ENCODE measurements at regions not wholly inside any gene's neighbourhood (a gene's known extent, or its start where the extent isn't known, plus 50 kb on each side); places are given as distances from the start of the nearest gene placed in this dataset.
"Not testable (repeated sequence)": the region's sequence is repeated elsewhere in the genome, so short reads cannot be mapped to it uniquely, and the experiment has no call there.

GRCh38 chr5:21521157-21521556 is 1332.0 kb downstream of the CDH12 start:
- H3K4me2 ChIP-seq (ENCODE audit: insufficient read depth, low read length); H3K9me3 ChIP-seq (ENCODE audit: insufficient read depth, low read length, severe bottlenecking); H3K4me3 ChIP-seq (ENCODE audit: low read depth in 1 of 2, low read length in 2 of 2); DNase-seq; ATAC-seq (ENCODE audit: insufficient read depth, low read depth); H3K27me3 ChIP-seq (ENCODE audit: insufficient read depth, low read length, poor library complexity); H2AFZ ChIP-seq (ENCODE audit: low read depth, low read length); H3K9ac ChIP-seq (ENCODE audit: low read depth, low read length); H3K4me1 ChIP-seq (ENCODE audit: insufficient read depth, low read length); H4K20me1 ChIP-seq (ENCODE audit: insufficient read depth, low read length); H3K27ac ChIP-seq (ENCODE audit: low read length); H3K79me2 ChIP-seq (ENCODE audit: insufficient read depth, low read length); H3K36me3 ChIP-seq (ENCODE audit: insufficient read depth, low read length): not testable (repeated sequence)

GRCh38 chr5:21496926-21497325 is 1356.2 kb downstream of the CDH12 start:
- H3K27ac ChIP-seq (ENCODE audit: low read length); H3K4me1 ChIP-seq (ENCODE audit: insufficient read depth, low read length); H3K9me3 ChIP-seq (ENCODE audit: insufficient read depth, low read length, severe bottlenecking); DNase-seq; H3K36me3 ChIP-seq (ENCODE audit: insufficient read depth, low read length); H3K79me2 ChIP-seq (ENCODE audit: insufficient read depth, low read length); H3K9ac ChIP-seq (ENCODE audit: low read depth, low read length); H4K20me1 ChIP-seq (ENCODE audit: insufficient read depth, low read length); H3K4me2 ChIP-seq (ENCODE audit: insufficient read depth, low read length); H2AFZ ChIP-seq (ENCODE audit: low read depth, low read length); H3K4me3 ChIP-seq (ENCODE audit: low read depth in 1 of 2, low read length in 2 of 2); ATAC-seq (ENCODE audit: insufficient read depth, low read depth); H3K27me3 ChIP-seq (ENCODE audit: insufficient read depth, low read length, poor library complexity): not testable (repeated sequence)

GRCh38 chr5:21496056-21496455 is 1357.1 kb downstream of the CDH12 start:
- not testable (repeated sequence) for ATAC-seq (ENCODE audit: insufficient read depth, low read depth); DNase-seq; H3K9ac ChIP-seq (ENCODE audit: low read depth, low read length)

DNA sequence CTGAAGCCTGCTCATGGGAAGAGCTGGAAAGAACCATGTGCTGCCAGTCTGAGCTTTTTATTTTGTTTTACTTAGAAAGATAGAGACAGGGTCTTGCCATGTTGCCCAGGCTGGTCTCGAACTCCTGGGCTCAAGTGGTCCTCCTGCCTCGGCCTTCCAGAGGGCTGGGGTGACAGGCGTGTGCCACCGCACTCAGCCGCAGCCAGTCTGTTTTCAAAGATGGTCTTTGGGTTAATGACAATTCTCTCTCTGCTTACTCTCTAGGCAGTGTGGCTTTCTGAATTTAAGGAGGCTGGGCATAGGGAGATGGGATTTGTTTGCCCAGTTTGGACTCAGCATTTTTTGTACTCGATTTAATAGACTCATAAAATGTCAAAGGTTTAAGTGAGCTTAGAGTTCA is 1357.9 kb downstream of the CDH12 start:
- H3K36me3 ChIP-seq (ENCODE audit: insufficient read depth, low read length): peaks cover 11% of the 10 kb centered on the region
- not testable (repeated sequence) for H3K4me2 ChIP-seq (ENCODE audit: insufficient read depth, low read length); H3K79me2 ChIP-seq (ENCODE audit: insufficient read depth, low read length); H3K4me3 ChIP-seq (ENCODE audit: low read depth in 1 of 2, low read length in 2 of 2); H4K20me1 ChIP-seq (ENCODE audit: insufficient read depth, low read length); H3K27ac ChIP-seq (ENCODE audit: low read length); ATAC-seq (ENCODE audit: insufficient read depth, low read depth); H3K9ac ChIP-seq (ENCODE audit: low read depth, low read length); H3K27me3 ChIP-seq (ENCODE audit: insufficient read depth, low read length, poor library complexity); H2AFZ ChIP-seq (ENCODE audit: low read depth, low read length); DNase-seq; H3K4me1 ChIP-seq (ENCODE audit: insufficient read depth, low read length); H3K9me3 ChIP-seq (ENCODE audit: insufficient read depth, low read length, severe bottlenecking)

More at GRCh38 chr5:21496056-21496455, 1357.1 kb downstream of the CDH12 start:
- not testable (repeated sequence) for H3K4me1 ChIP-seq (ENCODE audit: insufficient read depth, low read length); H3K4me3 ChIP-seq (ENCODE audit: low read depth in 1 of 2, low read length in 2 of 2); H3K27me3 ChIP-seq (ENCODE audit: insufficient read depth, low read length, poor library complexity); H3K4me2 ChIP-seq (ENCODE audit: insufficient read depth, low read length); H2AFZ ChIP-seq (ENCODE audit: low read depth, low read length); H3K27ac ChIP-seq (ENCODE audit: low read length); H3K9me3 ChIP-seq (ENCODE audit: insufficient read depth, low read length, severe bottlenecking); H3K79me2 ChIP-seq (ENCODE audit: insufficient read depth, low read length); H4K20me1 ChIP-seq (ENCODE audit: insufficient read depth, low read length)
- H3K36me3 ChIP-seq (ENCODE audit: insufficient read depth, low read length): peaks cover 11% of the 10 kb centered on the region

DNA sequence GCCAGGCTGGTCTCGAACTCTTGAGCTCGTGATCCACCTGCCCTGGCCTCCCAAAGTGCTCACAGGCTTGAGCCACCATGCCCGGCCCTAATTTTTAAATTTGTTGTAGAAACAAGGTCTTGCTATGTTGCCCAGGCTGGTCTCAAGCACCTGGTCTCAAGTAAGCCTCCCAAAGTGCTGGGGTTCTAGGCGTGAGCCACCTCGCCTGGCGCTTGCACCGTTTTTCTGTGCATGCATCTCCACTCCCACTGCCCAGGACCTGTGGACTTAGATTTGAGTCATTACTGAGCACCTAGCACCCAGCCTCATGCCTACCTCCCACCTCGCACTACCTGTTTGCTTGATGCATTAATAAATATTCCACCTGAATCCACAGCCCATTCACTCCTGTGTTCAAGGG is 1359.1 kb downstream of the CDH12 start:
- H3K79me2 ChIP-seq (ENCODE audit: insufficient read depth, low read length); H3K27me3 ChIP-seq (ENCODE audit: insufficient read depth, low read length, poor library complexity); H3K9me3 ChIP-seq (ENCODE audit: insufficient read depth, low read length, severe bottlenecking); DNase-seq; H3K27ac ChIP-seq (ENCODE audit: low read length); H4K20me1 ChIP-seq (ENCODE audit: insufficient read depth, low read length); H2AFZ ChIP-seq (ENCODE audit: low read depth, low read length); H3K9ac ChIP-seq (ENCODE audit: low read depth, low read length); H3K4me3 ChIP-seq (ENCODE audit: low read depth in 1 of 2, low read length in 2 of 2); H3K4me1 ChIP-seq (ENCODE audit: insufficient read depth, low read length); ATAC-seq (ENCODE audit: insufficient read depth, low read depth); H3K4me2 ChIP-seq (ENCODE audit: insufficient read depth, low read length): not testable (repeated sequence)
- peaks cover 11% of the 10 kb centered on the region for H3K36me3 ChIP-seq (ENCODE audit: insufficient read depth, low read length)

GRCh38 chr5:21491182-21491581 is 1362.0 kb downstream of the CDH12 start:
- not testable (repeated sequence) for ATAC-seq (ENCODE audit: insufficient read depth, low read depth); H3K27me3 ChIP-seq (ENCODE audit: insufficient read depth, low read length, poor library complexity); H3K4me3 ChIP-seq (ENCODE audit: low read depth in 1 of 2, low read length in 2 of 2); H3K79me2 ChIP-seq (ENCODE audit: insufficient read depth, low read length); DNase-seq; H3K9ac ChIP-seq (ENCODE audit: low read depth, low read length); H3K9me3 ChIP-seq (ENCODE audit: insufficient read depth, low read length, severe bottlenecking); H3K4me2 ChIP-seq (ENCODE audit: insufficient read depth, low read length); H2AFZ ChIP-seq (ENCODE audit: low read depth, low read length); H3K4me1 ChIP-seq (ENCODE audit: insufficient read depth, low read length); H4K20me1 ChIP-seq (ENCODE audit: insufficient read depth, low read length); H3K36me3 ChIP-seq (ENCODE audit: insufficient read depth, low read length); H3K27ac ChIP-seq (ENCODE audit: low read length)

GRCh38 chr5:21488828-21489227 is 1364.3 kb downstream of the CDH12 start:
- H2AFZ ChIP-seq (ENCODE audit: low read depth, low read length); H3K4me2 ChIP-seq (ENCODE audit: insufficient read depth, low read length); H3K36me3 ChIP-seq (ENCODE audit: insufficient read depth, low read length); ATAC-seq (ENCODE audit: insufficient read depth, low read depth); H3K4me1 ChIP-seq (ENCODE audit: insufficient read depth, low read length); H3K4me3 ChIP-seq (ENCODE audit: low read depth in 1 of 2, low read length in 2 of 2); H3K27ac ChIP-seq (ENCODE audit: low read length); H3K9me3 ChIP-seq (ENCODE audit: insufficient read depth, low read length, severe bottlenecking); H3K9ac ChIP-seq (ENCODE audit: low read depth, low read length); H3K27me3 ChIP-seq (ENCODE audit: insufficient read depth, low read length, poor library complexity); DNase-seq; H3K79me2 ChIP-seq (ENCODE audit: insufficient read depth, low read length); H4K20me1 ChIP-seq (ENCODE audit: insufficient read depth, low read length): not testable (repeated sequence)

Data from DND-41 (cell line).